Liver (tissue), 8 donors: ENCODE measurements at regions not wholly inside any gene's neighbourhood (a gene's known extent, or its start where the extent isn't known, plus 50 kb on each side); places are given as distances from the start of the nearest gene placed in this dataset.

ENCODE experiments used
- DNase-seq: peaks from one replicate; pipeline ENCODE4 v3.0.0-alpha.2; 2017; ENCODE audit warnings: low spot score
- H3K27ac ChIP-seq, 2 donors: one replicate each; pipeline ENCODE4 v1.7.0; 2013; ENCODE audit warnings: inconsistent platforms in 2 of 2, low read length in 2 of 2, control low read depth in 1 of 2, low read depth in 1 of 2, mild to moderate bottlenecking in 1 of 2
- H3K27me3 ChIP-seq, 4 donors: one replicate each; pipeline versions ENCODE4 v1.6.1 to v1.7.0; 2013; ENCODE audit warnings: low read length in 3 of 4, inconsistent platforms in 1 of 4, mild to moderate bottlenecking in 1 of 4, moderate library complexity in 1 of 4; ENCODE audit not compliant: control insufficient read depth in 4 of 4, insufficient read depth in 4 of 4
- H3K36me3 ChIP-seq, 4 donors: one replicate each; pipeline versions ENCODE4 v1.6.1 to v1.7.0; 2013; ENCODE audit warnings: low read length in 3 of 4, mild to moderate bottlenecking in 3 of 4, low read depth in 1 of 4, moderate library complexity in 1 of 4; ENCODE audit not compliant: control insufficient read depth in 4 of 4, insufficient read depth in 3 of 4
- H3K4me1 ChIP-seq, 4 donors: one replicate each; pipeline versions ENCODE4 v1.6.1 to v1.7.0; 2013; ENCODE audit warnings: low read length in 3 of 4, mild to moderate bottlenecking in 3 of 4, moderate library complexity in 1 of 4; ENCODE audit not compliant: control insufficient read depth in 4 of 4, insufficient read depth in 4 of 4
- H3K4me3 ChIP-seq, 3 donors: one replicate each; pipeline versions ENCODE4 v1.6.1 to v1.7.0; 2013; ENCODE audit warnings: low read length in 3 of 3, control low read depth in 1 of 3, low read depth in 1 of 3, mild to moderate bottlenecking in 1 of 3
- H3K9ac ChIP-seq, 2 donors: one replicate each; pipeline ENCODE4 v1.7.0; 2013; ENCODE audit warnings: low read length in 2 of 2, mild to moderate bottlenecking in 2 of 2, moderate library complexity in 2 of 2, control low read depth in 1 of 2, low read depth in 1 of 2
- H3K9me3 ChIP-seq, 4 donors: one replicate each; pipeline versions ENCODE4 v1.6.1 to v1.7.0; 2013; ENCODE audit warnings: low read length in 3 of 4; ENCODE audit not compliant: control insufficient read depth in 4 of 4
- ATF3 ChIP-seq: IDR thresholded peaks from 2 replicates; pipeline ENCODE4 v1.6.1; 2016; ENCODE audit warnings: antibody characterized with exemption
- CTCF ChIP-seq: fragments of 150-350 bp; IDR thresholded peaks from 2 replicates; pipeline ENCODE4 v1.5.1; 2017; ENCODE audit warnings: improper control_type of control experiment, low read depth, low read length; ENCODE audit not compliant: missing input control
- FOXA1 ChIP-seq: IDR thresholded peaks from 2 replicates; pipeline ENCODE4 v1.6.1; 2016; ENCODE audit warnings: antibody characterized with exemption
- FOXA2 ChIP-seq: IDR thresholded peaks from 2 replicates; pipeline ENCODE4 v1.6.1; 2016; ENCODE audit warnings: antibody characterized with exemption
- GABPA ChIP-seq, 2 donors: IDR thresholded peaks in 1 of 2; conservative IDR thresholded peaks in 1 of 2; 2 replicates each; pipeline ENCODE4 v1.6.1; 2016; ENCODE audit warnings: antibody characterized with exemption in 2 of 2, mild to moderate bottlenecking in 1 of 2, moderate library complexity in 1 of 2
- HNF4A ChIP-seq, 2 donors: conservative IDR thresholded peaks; 2 replicates each; pipeline ENCODE4 v1.6.1; 2016; ENCODE audit warnings: antibody characterized with exemption in 2 of 2, mild to moderate bottlenecking in 2 of 2
- HNF4G ChIP-seq: IDR thresholded peaks from 2 replicates; pipeline ENCODE4 v1.6.1; 2016; ENCODE audit warnings: antibody characterized with exemption
- JUND ChIP-seq, 2 donors: IDR thresholded peaks; 2 replicates each; pipeline ENCODE4 v1.6.1; 2016; ENCODE audit warnings: antibody characterized with exemption in 2 of 2
- NR2F2 ChIP-seq: IDR thresholded peaks from 2 replicates; pipeline ENCODE4 v1.6.1; 2016; ENCODE audit warnings: antibody characterized with exemption
- RXRA ChIP-seq, 2 donors: IDR thresholded peaks; 2 replicates each; pipeline ENCODE4 v1.6.1; 2017 to 2018; ENCODE audit warnings: antibody characterized with exemption in 2 of 2, mild to moderate bottlenecking in 1 of 2
- SP1 ChIP-seq: IDR thresholded peaks from 2 replicates; pipeline ENCODE4 v1.6.1; 2018; ENCODE audit warnings: antibody characterized with exemption, mild to moderate bottlenecking
- TAF1 ChIP-seq: conservative IDR thresholded peaks from 2 replicates; pipeline ENCODE4 v1.6.1; 2016; ENCODE audit warnings: antibody characterized with exemption, mild to moderate bottlenecking
- YY1 ChIP-seq: IDR thresholded peaks from 2 replicates; pipeline ENCODE4 v1.6.1; 2016; ENCODE audit warnings: antibody characterized with exemption, mild to moderate bottlenecking
- ZBTB33 ChIP-seq: IDR thresholded peaks from 2 replicates; pipeline ENCODE4 v1.6.1; 2016; ENCODE audit warnings: antibody characterized with exemption
- WGBS: extraction: QIAGEN DNeasy Blood & Tissue Kit; methylation state at CpG from one replicate; pipeline ENCODE4 v1.1.7; 2013; 5-methylcytosine and 5-hydroxymethylcytosine counted together
- donor health status: healthy.
- donor health status: healthy.
- donor health status: healthy.
- donor health status: healthy.
- donor health status: healthy.

GRCh38 chr15:39183164-39183881 lies 397.6 kb upstream of the THBS1 start:
- no peak overlapping the region for H3K27ac ChIP-seq
- H3K4me3 ChIP-seq: no peak overlapping the region
- no peak for DNase-seq
- H3K9ac ChIP-seq: no peak overlapping the region
- WGBS: 91% methylated on average over 1 of the region's 1 CpG
- TF ChIP-seq GABPA (IDR thresholded peaks at IDR 0.05 in 1 of 2, conservative IDR thresholded peaks at IDR 0.05 in 1 of 2) (no peak), JUND (IDR thresholded peaks at IDR 0.05) (no peak), YY1 (no peak), FOXA2 (no peak), FOXA1 (no peak), CTCF (no peak)
- H3K27me3 ChIP-seq: no peaks in the 10 kb centered on the region
- no peaks in the 10 kb centered on the region for H3K4me1 ChIP-seq
- no peaks in the 10 kb centered on the region for H3K36me3 ChIP-seq
- H3K9me3 ChIP-seq: no peaks in the 10 kb centered on the region

GRCh38 chr15:39184701-39185390 lies 396.0 kb upstream of the THBS1 start:
- WGBS: 92% methylated on average over 4 of the region's 4 CpGs
- no peak overlapping the region for H3K9ac ChIP-seq
- DNase-seq: no peak

More at GRCh38 chr15:39184701-39185390, 396.0 kb upstream of the THBS1 start:
- no peak for TF ChIP-seq SP1
- no peak for TF ChIP-seq TAF1
- no peak for TF ChIP-seq ZBTB33
- TF ChIP-seq RXRA (IDR thresholded peaks at IDR 0.05): no peak
- no peak for TF ChIP-seq NR2F2
- TF ChIP-seq HNF4A (conservative IDR thresholded peaks at IDR 0.05): no peak
- TF ChIP-seq HNF4G: no peak
- no peak for TF ChIP-seq CTCF
- TF ChIP-seq GABPA (IDR thresholded peaks at IDR 0.05 in 1 of 2, conservative IDR thresholded peaks at IDR 0.05 in 1 of 2): no peak
- no peak for TF ChIP-seq JUND (IDR thresholded peaks at IDR 0.05)
- TF ChIP-seq ATF3: no peak
- Histone ChIP-seq H3K4me1 (no peaks in the 10 kb centered on the region), H3K9me3 (no peaks in the 10 kb centered on the region), H3K4me3 (no peak overlapping the region), H3K27ac (no peak overlapping the region), H3K27me3 (no peaks in the 10 kb centered on the region), H3K36me3 (no peaks in the 10 kb centered on the region)
